Stimulated activated naive B cell treated with anti-CD40 and anti-IgM and Interleukin-4, amounts not matched to agents 10 μg/mL and 1 μg/mL and 100 μg/mL, for 72 hours (primary cell): ENCODE measurements at regions not wholly inside any gene's neighbourhood (a gene's known extent, or its start where the extent isn't known, plus 50 kb on each side); places are given as distances from the start of the nearest gene placed in this dataset.

Experiments used
- ATAC-seq, 2 donors: fragments of 150-1000 bp; cut with Tn5 transposase; replicated peaks; 2 replicates each; pipeline ENCODE4 v1.10.0; 2021; ENCODE audit warnings: moderate library complexity in 1 of 2
- DNase-seq: peaks from one replicate; pipeline ENCODE4 v3.0.0; 2021
- H3K27ac Mint-ChIP-seq: one replicate; pipeline ENCODE4 v1.8.0; 2022; ENCODE audit warnings: mild to moderate bottlenecking, mixed read lengths
- H3K27me3 Mint-ChIP-seq, 2 donors: one replicate each; pipeline ENCODE4 v1.8.0; 2022; ENCODE audit warnings: mixed read lengths in 2 of 2
- H3K36me3 Mint-ChIP-seq, 2 donors: one replicate each; pipeline ENCODE4 v1.8.0; 2022; ENCODE audit warnings: mixed read lengths in 2 of 2, mild to moderate bottlenecking in 1 of 2
- H3K4me1 Mint-ChIP-seq, 2 donors: one replicate each; pipeline ENCODE4 v1.8.0; 2022; ENCODE audit warnings: mixed read lengths in 2 of 2, mild to moderate bottlenecking in 1 of 2
- H3K4me3 Mint-ChIP-seq, 2 donors: one replicate each; pipeline ENCODE4 v1.8.0; 2022; ENCODE audit warnings: mild to moderate bottlenecking in 2 of 2, mixed read lengths in 2 of 2, moderate library complexity in 1 of 2
- H3K9me3 Mint-ChIP-seq, 2 donors: one replicate each; pipeline ENCODE4 v1.8.0; 2022; ENCODE audit warnings: mixed read lengths in 2 of 2, mild to moderate bottlenecking in 1 of 2

DNA sequence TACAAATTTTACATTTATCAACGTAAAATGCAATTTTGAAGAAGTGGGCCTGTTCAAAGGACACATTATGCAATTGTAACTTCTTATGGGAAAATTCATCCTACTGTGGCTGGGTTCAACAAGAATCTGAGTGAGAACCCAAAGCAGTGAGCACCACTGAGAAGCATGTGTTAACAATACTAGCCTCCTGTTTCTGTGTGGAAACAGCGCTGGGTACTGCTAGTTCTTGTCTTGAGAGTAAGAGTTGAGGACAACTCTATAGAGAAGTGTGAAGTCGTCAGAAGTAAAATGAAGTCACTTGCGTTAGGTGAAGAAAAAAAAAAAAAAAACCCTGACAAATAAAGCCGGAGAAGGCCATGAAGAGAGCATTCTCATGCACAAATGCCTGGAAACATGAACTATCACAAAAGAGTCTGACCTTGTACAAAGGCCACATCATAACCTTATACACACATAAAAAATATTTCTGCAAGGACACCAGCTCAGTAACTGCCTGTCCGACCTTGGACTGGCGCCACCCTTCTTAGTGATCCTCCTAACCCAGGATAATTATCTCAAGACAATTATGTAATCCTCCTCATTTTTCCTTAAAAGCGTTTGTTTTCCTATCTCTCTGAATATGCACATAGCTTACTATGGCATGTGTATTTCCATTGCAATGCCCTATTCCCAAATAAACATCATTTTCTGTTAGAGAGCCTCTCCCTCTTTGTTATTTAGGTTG is 554.9 kb downstream of the HTR7 start:
- no peaks in the 10 kb centered on the region for H3K36me3 Mint-ChIP-seq
- H3K4me1 Mint-ChIP-seq: no peaks in the 10 kb centered on the region
- peaks cover 0 to 4% of the 10 kb centered on the region in 2 donors for H3K27me3 Mint-ChIP-seq
- H3K9me3 Mint-ChIP-seq: no peaks in the 10 kb centered on the region
- DNase-seq (no peak), ATAC-seq (no peak)
- H3K27ac Mint-ChIP-seq: no peak overlapping the region
- H3K4me3 Mint-ChIP-seq: no peak overlapping the region

DNA sequence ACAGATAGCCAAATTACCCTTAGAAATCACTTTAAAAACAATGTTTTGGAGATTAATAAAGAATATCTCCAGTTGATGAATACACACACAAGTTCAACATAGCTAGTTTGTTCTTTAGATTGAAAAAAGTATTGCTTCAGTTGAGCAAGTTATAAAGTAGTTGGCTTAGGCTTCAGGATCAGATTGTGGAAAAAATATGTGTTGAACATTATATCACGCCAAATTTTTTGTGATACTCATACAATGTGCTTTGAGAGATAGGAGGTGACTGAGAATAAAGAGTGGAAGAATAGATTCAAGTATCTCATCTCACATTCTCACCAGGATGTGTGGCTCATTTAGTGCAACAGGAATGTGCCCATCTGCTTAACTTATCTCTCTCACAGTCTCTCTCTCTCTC is 553.3 kb downstream of the HTR7 start:
- no peak overlapping the region for H3K27ac Mint-ChIP-seq
- H3K4me1 Mint-ChIP-seq: no peaks in the 10 kb centered on the region
- no peaks in the 10 kb centered on the region for H3K36me3 Mint-ChIP-seq
- H3K9me3 Mint-ChIP-seq: peaks cover 6 to 8% of the 10 kb centered on the region in 2 donors
- peaks cover 0 to 4% of the 10 kb centered on the region in 2 donors for H3K27me3 Mint-ChIP-seq
- H3K4me3 Mint-ChIP-seq: no peak overlapping the region
- ATAC-seq: no peak
- no peak for DNase-seq

DNA sequence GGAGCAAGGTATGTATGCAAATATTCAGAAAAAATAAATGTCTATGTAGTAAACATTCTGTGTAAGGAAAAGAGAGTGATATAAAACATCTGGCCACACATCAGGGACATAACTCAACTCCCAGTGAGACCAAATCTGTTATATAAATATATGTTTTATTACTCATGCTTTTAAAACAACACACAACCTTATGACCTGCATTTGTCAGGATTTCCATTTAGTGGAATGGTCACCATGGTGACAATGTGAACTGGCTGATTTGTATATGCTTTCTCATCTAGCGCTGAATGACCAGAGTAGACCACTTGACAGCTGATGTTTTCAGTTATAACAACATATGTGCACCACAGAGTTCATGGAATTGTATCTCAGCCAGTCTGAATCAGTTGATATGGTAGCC is 551.7 kb downstream of the HTR7 start:
- Mint-ChIP-seq H3K4me1 (no peaks in the 10 kb centered on the region), H3K9me3 (peaks cover 8 to 9% of the 10 kb centered on the region in 2 donors), H3K27ac (no peak overlapping the region), H3K27me3 (peaks cover 0 to 4% of the 10 kb centered on the region in 2 donors), H3K4me3 (no peak overlapping the region), H3K36me3 (no peaks in the 10 kb centered on the region)
- DNase-seq (no peak), ATAC-seq (no peak)

DNA sequence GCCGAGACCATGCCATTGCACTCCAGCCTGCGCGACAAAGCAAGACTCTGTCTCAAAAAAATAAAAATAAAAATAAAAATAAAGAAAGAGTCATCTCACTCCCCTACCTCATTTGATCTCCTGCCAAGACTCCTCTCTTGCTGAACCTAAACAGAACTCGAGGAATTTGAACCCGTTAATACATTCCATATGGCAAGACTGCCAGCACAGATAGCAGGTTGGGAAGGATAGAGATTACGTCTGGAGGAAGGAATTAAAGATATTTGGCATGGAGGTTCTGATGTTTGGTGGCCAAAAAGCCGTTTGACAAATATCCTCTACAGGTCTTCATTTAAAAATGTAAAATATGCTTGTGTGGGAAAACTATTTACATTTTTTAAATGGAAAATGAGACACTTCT is 549.6 kb downstream of the HTR7 start:
- Mint-ChIP-seq H3K27me3 (peaks cover 4 to 5% of the 10 kb centered on the region in 2 donors), H3K9me3 (peaks cover 8 to 9% of the 10 kb centered on the region in 2 donors), H3K4me1 (no peaks in the 10 kb centered on the region), H3K36me3 (no peaks in the 10 kb centered on the region), H3K27ac (no peak overlapping the region), H3K4me3 (no peak overlapping the region)
- DNase-seq (no peak), ATAC-seq (no peak)

DNA sequence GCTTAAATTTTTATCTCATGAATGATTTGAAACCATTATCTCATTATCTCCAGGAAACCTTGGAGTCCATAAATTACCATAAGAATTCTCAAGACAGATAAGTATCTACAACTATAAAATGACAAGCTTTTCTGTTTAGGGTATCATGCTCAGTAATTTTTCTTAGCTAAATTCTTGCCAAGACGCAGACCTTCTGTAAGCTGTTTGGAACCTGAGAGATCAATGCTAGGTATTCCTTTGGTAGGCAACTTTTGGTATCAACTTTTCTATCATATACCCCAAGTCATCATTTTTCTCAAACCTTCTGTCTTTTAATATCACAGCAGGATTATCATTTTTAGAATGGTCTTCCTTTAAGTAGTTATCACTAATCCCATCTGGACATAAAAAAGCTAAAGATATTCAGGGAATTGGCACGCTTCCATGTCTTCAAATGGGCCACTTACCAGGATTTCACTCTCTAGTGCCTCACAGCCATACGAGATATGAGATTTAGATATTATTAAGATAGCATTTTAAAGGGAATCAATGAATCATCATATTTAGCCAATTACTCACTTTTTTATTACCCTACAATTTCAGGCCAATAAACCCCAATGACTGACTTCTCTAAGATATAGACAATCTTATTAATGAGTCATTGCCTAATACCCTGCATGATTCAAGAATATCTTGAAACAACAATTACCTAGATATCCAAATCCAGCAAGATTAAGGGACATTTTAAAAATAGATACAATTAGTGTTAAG is 544.1 kb downstream of the HTR7 start:
- DNase-seq (no peak), ATAC-seq (no peak)
- H3K36me3 Mint-ChIP-seq: no peaks in the 10 kb centered on the region

DNA sequence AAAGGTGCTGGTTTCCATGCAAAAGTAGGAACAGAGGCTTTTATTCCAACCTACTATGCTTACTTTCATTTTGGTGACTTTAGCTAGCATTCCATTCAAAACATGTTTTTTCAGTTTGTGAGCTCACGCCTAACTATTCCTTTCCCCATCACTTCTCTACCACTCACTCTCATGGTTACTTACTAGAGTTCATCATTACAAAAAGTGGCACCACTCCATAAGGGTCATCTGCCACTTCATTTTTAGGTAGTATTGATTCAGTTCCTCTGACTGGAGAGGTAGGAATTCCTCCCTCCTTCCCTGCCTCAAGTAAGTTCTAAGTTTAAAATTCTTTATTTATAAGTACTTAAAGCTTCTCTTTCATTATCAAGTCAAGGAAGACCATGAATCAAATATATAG is 543.1 kb downstream of the HTR7 start:
- H3K27me3 Mint-ChIP-seq: peaks cover 0 to 20% of the 10 kb centered on the region in 2 donors
- no peak overlapping the region for H3K27ac Mint-ChIP-seq
- no peaks in the 10 kb centered on the region for H3K36me3 Mint-ChIP-seq
- no peak overlapping the region for H3K4me3 Mint-ChIP-seq
- peaks cover 0 to 2% of the 10 kb centered on the region in 2 donors for H3K9me3 Mint-ChIP-seq
- no peak for ATAC-seq
- no peak for DNase-seq
- peaks cover 7 to 9% of the 10 kb centered on the region in 2 donors for H3K4me1 Mint-ChIP-seq

More for the DNA sequence above, 544.1 kb downstream of the HTR7 start:
- Mint-ChIP-seq H3K27me3 (peaks cover 0 to 20% of the 10 kb centered on the region in 2 donors), H3K9me3 (peaks cover 6 to 7% of the 10 kb centered on the region in 2 donors), H3K27ac (no peak overlapping the region), H3K4me1 (peaks cover 3 to 4% of the 10 kb centered on the region in 2 donors), H3K4me3 (no peak overlapping the region)

DNA sequence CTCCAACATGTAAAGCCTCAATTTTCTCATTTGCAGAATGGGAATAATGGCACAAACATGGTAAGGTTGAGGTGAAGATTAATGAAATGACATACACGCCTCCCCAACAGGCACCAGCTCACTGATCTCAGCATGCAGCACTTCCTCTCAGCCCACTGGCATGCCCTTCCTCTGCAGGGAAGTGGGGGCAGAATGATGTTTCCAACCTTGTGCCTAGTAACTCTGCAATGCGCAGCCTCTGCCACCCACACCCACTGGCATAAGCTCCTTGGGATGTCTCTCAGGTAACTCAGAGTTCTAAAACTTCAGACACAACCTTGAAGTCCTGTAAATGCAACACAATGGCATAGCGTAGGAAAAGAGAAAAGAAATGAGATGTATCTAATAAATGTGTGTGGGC is 540.7 kb downstream of the HTR7 start:
- Mint-ChIP-seq H3K36me3 (no peaks in the 10 kb centered on the region), H3K4me3 (no peak overlapping the region), H3K4me1 (peaks cover 7 to 9% of the 10 kb centered on the region in 2 donors), H3K9me3 (no peaks in the 10 kb centered on the region), H3K27me3 (peaks cover 0 to 20% of the 10 kb centered on the region in 2 donors), H3K27ac (no peak overlapping the region)
- no peak for DNase-seq
- no peak for ATAC-seq

DNA sequence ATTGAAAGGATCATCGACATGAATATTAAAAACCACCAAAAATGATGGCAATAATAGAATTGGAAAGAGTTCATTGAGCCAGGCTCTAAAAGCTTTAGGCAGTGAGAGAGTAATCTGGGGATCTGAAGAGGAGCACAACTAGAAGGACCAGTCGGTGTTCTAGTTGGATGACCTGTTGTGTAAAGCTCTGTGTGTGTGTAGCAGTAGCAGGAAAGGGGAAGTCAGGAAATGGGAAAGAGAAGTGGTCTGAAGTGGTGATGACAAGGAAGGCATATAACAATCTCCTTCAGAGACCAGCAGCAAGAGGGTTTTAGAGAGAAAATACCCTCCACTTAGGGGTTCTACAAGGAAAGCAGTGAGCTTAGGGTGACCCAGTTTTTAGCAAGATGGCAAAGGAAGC is 539.2 kb downstream of the HTR7 start:
- no peak overlapping the region for H3K4me3 Mint-ChIP-seq
- H3K9me3 Mint-ChIP-seq: no peaks in the 10 kb centered on the region
- DNase-seq: no peak
- H3K27me3 Mint-ChIP-seq: peaks cover 8 to 22% of the 10 kb centered on the region in 2 donors
- peak in 1 of 2 donors; percentile 36 for ATAC-seq
- no peak overlapping the region for H3K27ac Mint-ChIP-seq
- H3K36me3 Mint-ChIP-seq: no peaks in the 10 kb centered on the region
- peaks cover 7 to 9% of the 10 kb centered on the region in 2 donors for H3K4me1 Mint-ChIP-seq

DNA sequence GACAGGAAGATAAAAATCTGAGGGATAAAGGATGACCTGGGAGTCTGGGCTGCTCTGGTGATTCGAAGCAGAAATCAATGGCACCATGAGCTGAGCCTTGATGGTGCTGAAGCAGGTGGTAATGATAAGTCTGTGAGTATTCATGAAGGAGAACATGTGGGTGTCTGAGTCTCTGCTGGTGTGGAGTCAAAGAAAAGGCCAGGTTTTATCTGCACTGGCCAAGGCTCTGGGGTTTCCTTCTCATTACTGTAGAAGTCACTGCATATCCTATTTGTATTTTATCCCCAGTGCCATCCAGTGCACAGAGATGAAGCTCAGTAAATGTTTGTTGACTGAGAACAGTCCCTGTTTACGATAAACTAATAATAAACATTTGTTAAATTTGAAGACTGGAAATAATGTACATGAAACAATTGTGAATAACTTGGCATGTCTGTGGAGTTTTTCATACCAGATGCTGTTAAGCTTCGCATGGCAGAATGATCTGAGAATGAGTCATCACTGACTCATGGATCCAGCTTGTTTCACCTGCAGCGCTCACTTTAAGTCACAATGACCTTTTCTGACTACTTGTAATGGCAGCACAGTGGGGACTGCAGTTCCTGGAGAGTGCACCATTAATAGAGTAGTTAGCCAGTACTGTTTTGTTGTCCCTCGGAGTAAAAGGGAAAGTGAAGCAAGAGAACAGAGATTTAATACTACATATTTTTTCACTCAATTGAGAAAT is 538.5 kb downstream of the HTR7 start:
- ATAC-seq: peak; percentile 90 to 95

DNA sequence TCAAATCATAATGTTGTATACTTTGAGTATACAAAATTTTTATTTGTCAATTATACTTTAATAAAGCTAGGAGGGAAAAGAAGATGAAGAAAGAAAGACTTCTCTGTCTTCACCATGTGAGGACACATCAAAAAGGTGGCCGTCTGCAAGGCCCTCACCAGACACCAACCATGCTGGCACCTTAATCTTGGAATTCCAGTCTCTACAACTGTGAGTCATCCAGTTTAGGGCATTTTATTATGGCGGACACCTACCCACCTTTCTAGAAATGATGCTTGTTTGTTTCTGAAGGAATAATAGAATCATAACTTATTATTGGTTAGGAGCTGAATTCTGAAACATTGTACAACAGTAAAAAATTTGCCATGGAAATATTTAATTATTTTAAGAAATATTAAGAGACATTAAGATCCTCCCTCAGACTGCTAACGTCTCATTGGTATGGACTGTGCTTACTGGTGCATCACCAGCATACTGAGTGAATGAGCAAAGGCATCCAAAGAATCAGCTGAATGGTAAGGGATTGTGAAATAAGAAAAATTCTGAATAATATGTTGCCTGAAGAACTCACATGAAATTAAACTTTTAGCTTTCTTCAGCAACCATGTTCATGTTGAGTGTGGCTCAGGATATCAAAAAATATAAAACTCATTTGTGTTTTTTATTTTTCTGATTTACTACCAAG is 536.6 kb downstream of the HTR7 start:
- H3K4me1 Mint-ChIP-seq: peaks cover 7 to 9% of the 10 kb centered on the region in 2 donors
- no peaks in the 10 kb centered on the region for H3K36me3 Mint-ChIP-seq
- no peaks in the 10 kb centered on the region for H3K9me3 Mint-ChIP-seq
- no peak overlapping the region for H3K27ac Mint-ChIP-seq
- H3K27me3 Mint-ChIP-seq: peaks cover 15 to 25% of the 10 kb centered on the region in 2 donors
- DNase-seq: no peak
- no peak overlapping the region for H3K4me3 Mint-ChIP-seq
- no peak for ATAC-seq

More for the DNA sequence above, 538.5 kb downstream of the HTR7 start:
- Mint-ChIP-seq H3K36me3 (no peaks in the 10 kb centered on the region), H3K9me3 (no peaks in the 10 kb centered on the region), H3K27me3 (peaks cover 11 to 24% of the 10 kb centered on the region in 2 donors), H3K27ac (no peak overlapping the region), H3K4me1 (peaks cover 7 to 9% of the 10 kb centered on the region in 2 donors), H3K4me3 (no peak overlapping the region)
- DNase-seq: peak; percentile 12

DNA sequence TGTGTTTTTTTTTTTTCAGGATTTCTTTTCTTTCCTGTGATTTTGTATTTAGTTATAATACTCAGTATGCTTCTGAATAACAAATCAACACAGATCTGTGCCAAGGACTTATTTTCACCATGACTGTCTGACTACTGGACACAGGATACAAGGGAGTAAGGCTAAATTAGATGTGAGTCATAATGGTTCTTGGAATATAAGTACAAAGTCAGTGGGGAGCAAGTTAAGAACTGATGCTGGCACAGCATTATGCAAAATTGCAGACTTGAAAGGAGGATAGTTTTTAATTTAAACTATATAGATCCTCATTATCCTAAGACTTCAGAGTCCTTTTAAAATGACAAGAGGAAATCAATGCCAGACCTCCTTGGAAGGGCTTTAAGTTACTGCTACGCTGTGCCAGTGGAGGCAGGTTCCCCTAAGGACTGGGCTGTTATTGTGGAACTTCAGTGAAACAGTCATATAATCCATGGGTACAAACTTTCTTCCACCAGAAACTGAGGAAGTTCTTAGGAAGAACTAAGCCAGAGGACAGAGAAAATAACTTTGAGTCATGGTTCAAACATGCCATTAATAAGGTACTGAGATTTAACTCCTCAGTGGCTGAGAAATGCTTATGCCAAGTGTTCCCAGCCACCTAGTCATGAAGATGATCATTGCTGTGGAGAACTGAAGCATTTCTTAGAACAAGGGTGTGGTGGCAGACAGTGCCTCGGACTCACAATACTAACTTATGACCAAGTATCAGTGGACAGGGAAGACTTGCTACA is 531.2 kb downstream of the HTR7 start:
- Mint-ChIP-seq H3K27me3 (peaks cover 15 to 20% of the 10 kb centered on the region in 2 donors), H3K9me3 (no peaks in the 10 kb centered on the region), H3K36me3 (no peaks in the 10 kb centered on the region), H3K4me1 (no peaks in the 10 kb centered on the region), H3K27ac (no peak overlapping the region), H3K4me3 (no peak overlapping the region)
- DNase-seq (no peak), ATAC-seq (no peak)

DNA sequence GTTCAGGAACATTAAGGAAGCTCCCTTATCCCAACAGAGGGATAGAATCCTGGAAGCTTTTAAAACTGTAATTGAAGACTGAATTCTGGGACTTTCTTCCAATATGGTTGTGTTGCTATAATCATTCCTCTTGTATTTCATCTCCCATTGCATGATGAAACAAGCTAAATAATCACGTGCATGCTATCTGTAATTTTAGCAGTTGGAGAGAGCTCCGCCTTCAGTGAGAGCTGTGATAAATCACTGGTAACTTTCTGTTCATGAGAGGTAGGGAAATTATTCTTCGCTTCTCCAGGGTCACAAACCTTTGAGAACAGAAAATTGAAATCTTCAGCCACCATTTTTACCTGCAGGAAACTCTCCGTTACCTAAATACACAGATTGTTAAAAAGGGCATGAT is 530.2 kb downstream of the HTR7 start:
- Mint-ChIP-seq H3K9me3 (no peaks in the 10 kb centered on the region), H3K4me1 (no peaks in the 10 kb centered on the region), H3K36me3 (no peaks in the 10 kb centered on the region), H3K4me3 (no peak overlapping the region), H3K27me3 (peaks cover 16 to 19% of the 10 kb centered on the region in 2 donors), H3K27ac (no peak overlapping the region)
- ATAC-seq (no peak), DNase-seq (no peak)

DNA sequence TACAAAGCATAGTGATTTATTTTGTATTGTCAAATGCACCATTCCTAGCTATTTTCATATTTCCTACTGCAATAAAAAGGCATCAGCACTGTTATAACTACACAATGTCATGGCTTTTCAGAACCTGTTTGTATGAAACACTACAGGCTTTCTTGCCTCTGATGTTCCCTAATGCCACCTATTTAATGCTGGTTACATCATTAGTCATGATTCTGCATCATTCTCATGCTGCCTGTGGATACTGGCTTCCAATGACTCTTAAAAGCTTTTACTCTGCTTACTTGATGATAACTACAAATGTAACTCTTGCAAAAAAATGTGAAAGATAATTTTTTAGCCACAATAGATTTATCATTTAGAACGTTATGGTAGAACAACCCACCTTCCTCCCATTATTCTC is 529.4 kb downstream of the HTR7 start:
- Mint-ChIP-seq H3K27ac (no peak overlapping the region), H3K4me1 (no peaks in the 10 kb centered on the region), H3K4me3 (no peak overlapping the region), H3K9me3 (no peaks in the 10 kb centered on the region), H3K36me3 (no peaks in the 10 kb centered on the region), H3K27me3 (peaks cover 16 to 17% of the 10 kb centered on the region in 2 donors)
- ATAC-seq: no peak
- DNase-seq: no peak
